ENCODE measurements at regions not wholly inside any gene's neighbourhood (a gene's known extent, or its start where the extent isn't known, plus 50 kb on each side); places are given as distances from the start of the nearest gene placed in this dataset.

DNA sequence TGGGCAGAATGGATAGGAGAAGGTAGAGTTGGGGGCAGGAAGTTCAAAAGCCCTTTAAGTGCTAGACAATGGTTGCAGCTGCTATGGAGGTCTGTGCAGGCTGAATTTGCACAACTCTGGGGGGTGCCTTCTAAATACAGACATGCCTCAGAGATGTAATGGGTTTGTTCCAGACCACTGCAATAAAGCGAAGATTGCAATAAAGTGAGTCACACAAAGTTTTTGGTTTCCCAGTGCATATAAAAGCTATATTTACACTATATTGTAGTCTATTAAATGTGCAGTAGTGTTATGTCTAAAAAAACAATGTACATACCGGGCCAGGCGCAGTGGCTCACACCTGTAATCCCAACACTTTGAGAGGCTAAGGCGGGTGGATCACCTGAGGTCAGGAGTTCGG, 60.5 kb upstream of the MYOCD start:
- in situ Hi-C loops (cut with MboI) = no loop called here
- POLR2A ChIA-PET = no interaction called here

More for the DNA sequence above, 60.5 kb upstream of the MYOCD start:
- no peaks in the 10 kb centered on the region for H4K20me1 ChIP-seq (ENCODE audit: control insufficient read depth, insufficient read depth)
- CTCF ChIA-PET = no interaction called here
- no peak for TF ChIP-seq ZNF274 (IDR thresholded peaks at IDR 0.05; ENCODE audit: insufficient read depth, insufficient read length)
- no peak for TF ChIP-seq SUZ12 (IDR thresholded peaks at IDR 0.05; ENCODE audit: unreplicated experiment)
- no peak for TF ChIP-seq NBN (IDR thresholded peaks at IDR 0.05)
- TF ChIP-seq BRCA1 (IDR thresholded peaks at IDR 0.05; ENCODE audit: low read depth, low read length) = no peak
- TF ChIP-seq, protein P1, sequence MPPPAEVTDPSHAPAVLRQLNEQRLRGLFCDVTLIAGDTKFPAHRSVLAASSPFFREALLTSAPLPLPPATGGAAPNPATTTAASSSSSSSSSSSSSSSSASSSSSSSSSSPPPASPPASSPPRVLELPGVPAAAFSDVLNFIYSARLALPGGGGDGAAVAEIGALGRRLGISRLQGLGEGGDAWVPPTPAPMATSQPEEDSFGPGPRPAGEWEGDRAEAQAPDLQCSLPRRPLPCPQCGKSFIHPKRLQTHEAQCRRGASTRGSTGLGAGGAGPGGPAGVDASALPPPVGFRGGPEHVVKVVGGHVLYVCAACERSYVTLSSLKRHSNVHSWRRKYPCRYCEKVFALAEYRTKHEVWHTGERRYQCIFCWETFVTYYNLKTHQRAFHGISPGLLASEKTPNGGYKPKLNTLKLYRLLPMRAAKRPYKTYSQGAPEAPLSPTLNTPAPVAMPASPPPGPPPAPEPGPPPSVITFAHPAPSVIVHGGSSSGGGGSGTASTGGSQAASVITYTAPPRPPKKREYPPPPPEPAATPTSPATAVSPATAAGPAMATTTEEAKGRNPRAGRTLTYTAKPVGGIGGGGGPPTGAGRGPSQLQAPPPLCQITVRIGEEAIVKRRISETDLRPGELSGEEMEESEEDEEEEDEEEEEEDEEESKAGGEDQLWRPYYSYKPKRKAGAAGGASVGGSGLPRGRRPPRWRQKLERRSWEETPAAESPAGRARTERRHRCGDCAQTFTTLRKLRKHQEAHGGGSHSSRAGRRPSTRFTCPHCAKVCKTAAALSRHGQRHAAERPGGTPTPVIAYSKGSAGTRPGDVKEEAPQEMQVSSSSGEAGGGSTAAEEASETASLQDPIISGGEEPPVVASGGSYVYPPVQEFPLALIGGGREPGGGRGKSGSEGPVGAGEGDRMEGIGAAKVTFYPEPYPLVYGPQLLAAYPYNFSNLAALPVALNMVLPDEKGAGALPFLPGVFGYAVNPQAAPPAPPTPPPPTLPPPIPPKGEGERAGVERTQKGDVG (CRISPR knock-in tag; IDR thresholded peaks at IDR 0.05) = no peak
- TF ChIP-seq, protein P2, sequence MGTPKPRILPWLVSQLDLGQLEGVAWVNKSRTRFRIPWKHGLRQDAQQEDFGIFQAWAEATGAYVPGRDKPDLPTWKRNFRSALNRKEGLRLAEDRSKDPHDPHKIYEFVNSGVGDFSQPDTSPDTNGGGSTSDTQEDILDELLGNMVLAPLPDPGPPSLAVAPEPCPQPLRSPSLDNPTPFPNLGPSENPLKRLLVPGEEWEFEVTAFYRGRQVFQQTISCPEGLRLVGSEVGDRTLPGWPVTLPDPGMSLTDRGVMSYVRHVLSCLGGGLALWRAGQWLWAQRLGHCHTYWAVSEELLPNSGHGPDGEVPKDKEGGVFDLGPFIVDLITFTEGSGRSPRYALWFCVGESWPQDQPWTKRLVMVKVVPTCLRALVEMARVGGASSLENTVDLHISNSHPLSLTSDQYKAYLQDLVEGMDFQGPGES (IDR thresholded peaks at IDR 0.05) = no peak
- TF ChIP-seq ETV6 (conservative IDR thresholded peaks at IDR 0.05 in 1 of 2, IDR thresholded peaks at IDR 0.05 in 1 of 2; ENCODE audit: borderline replicate concordance in 1 of 2, low read depth in 1 of 2) = no peak
- no peak for TF ChIP-seq RFX5 (IDR thresholded peaks at IDR 0.05; ENCODE audit: low read depth, low read length)
- no peak for TF ChIP-seq SUPT20H (IDR thresholded peaks at IDR 0.05; ENCODE audit: borderline replicate concordance, control insufficient read depth, low read depth, low read length)
- TF ChIP-seq NFYB (IDR thresholded peaks at IDR 0.05; ENCODE audit: insufficient read depth, low read depth, low read length) = no peak
- H3K27ac ChIP-seq (ENCODE audit: control insufficient read depth, insufficient read depth) = no peak overlapping the region
- no peak overlapping the region for H3K4me2 ChIP-seq (ENCODE audit: control insufficient read depth, insufficient read depth)
- no peaks in the 10 kb centered on the region for H3K36me3 ChIP-seq (ENCODE audit: control insufficient read depth in 2 of 2, insufficient read depth in 2 of 2, low read length in 1 of 2)
- H3K9ac ChIP-seq (ENCODE audit: control insufficient read depth, insufficient read depth, low read length) = no peak overlapping the region
- H3K27me3 ChIP-seq (replicated peaks in 1 of 2; ENCODE audit: control insufficient read depth in 2 of 2, insufficient read depth in 2 of 2, low read length in 1 of 2) = no peaks in the 10 kb centered on the region
- WGBS (ENCODE audit: insufficient coverage, insufficient replicate concordance, low lambda C conversion rate, missing lambda C conversion rate) = 63% methylated on average over 5 of the region's 5 CpGs
- ATAC-seq = no peak
- no peak for FAIRE-seq
- RAD21 ChIA-PET (ENCODE audit: unreplicated experiment) = no interaction called here
- no peak overlapping the region for H3K4me3 ChIP-seq
- no TSS peak for BruUV-seq (replicated peaks)
- H2AFZ ChIP-seq (ENCODE audit: control insufficient read depth, low read depth, low read length) = no peak overlapping the region
- DNase-seq (ENCODE audit: low read depth, low spot score) = no peak
- SMC1A ChIA-PET (ENCODE audit: uncharacterized antibody, unreplicated experiment) = no interaction called here
- no peaks in the 10 kb centered on the region for H3K9me3 ChIP-seq (replicated peaks; ENCODE audit: control insufficient read depth, insufficient read depth, low read length)
- no peaks in the 10 kb centered on the region for H3K79me2 ChIP-seq (ENCODE audit: control insufficient read depth, insufficient read depth, low read length)
- no peaks in the 10 kb centered on the region for H3K4me1 ChIP-seq (ENCODE audit: control insufficient read depth, insufficient read depth, low read length)
- intact Hi-C loops (cut with micrococcal nuclease; ENCODE audit: unreplicated experiment) = loop anchor here (10.0 kb wide), 1 partner anchor 80 kb away; no protein-coding TSS in a partner anchor

Data from GM12878 (cell line).